Neural progenitor cell (in vitro differentiated cells): ENCODE measurements at regions not wholly inside any gene's neighbourhood (a gene's known extent, or its start where the extent isn't known, plus 50 kb on each side); places are given as distances from the start of the nearest gene placed in this dataset.

Experiments used
- DNase-seq: peaks from one replicate; pipeline ENCODE4 v3.0.0-alpha.2; 2016; ENCODE audit warnings: low spot score
- H2AFZ ChIP-seq: fragments of 200-600 bp; sonication (generic); replicated peaks from 2 replicates; pipeline ENCODE4 v1.6.1; 2016; ENCODE audit warnings: antibody characterized with exemption
- H3F3A ChIP-seq: fragments of 200-600 bp; sonication (generic); 2 replicates; pipeline ENCODE4 v1.6.1; 2016; ENCODE audit warnings: antibody characterized with exemption, low read depth
- H3K27ac ChIP-seq: fragments of 200-600 bp; sonication (generic); 2 replicates; pipeline ENCODE4 v1.5.1; 2016; ENCODE audit warnings: mild to moderate bottlenecking
- H3K27me3 ChIP-seq: fragments of 200-600 bp; sonication (generic); 2 replicates; pipeline ENCODE4 v1.6.1; 2016; ENCODE audit warnings: mild to moderate bottlenecking, moderate library complexity
- H3K36me3 ChIP-seq: fragments of 200-600 bp; sonication (generic); 2 replicates; pipeline ENCODE4 v1.5.1; 2016
- H3K4me1 ChIP-seq: fragments of 200-600 bp; sonication (generic); 2 replicates; pipeline ENCODE4 v1.6.1; 2016; ENCODE audit warnings: mixed run types
- H3K4me2 ChIP-seq: fragments of 200-600 bp; sonication (generic); 2 replicates; pipeline ENCODE4 v1.6.1; 2016
- H3K4me3 ChIP-seq: fragments of 200-600 bp; sonication (generic); 2 replicates; pipeline ENCODE4 v1.5.1; 2016
- H3K79me2 ChIP-seq: fragments of 200-600 bp; sonication (generic); 2 replicates; pipeline ENCODE4 v1.6.1; 2016; ENCODE audit warnings: low read depth
- H3K9ac ChIP-seq: fragments of 200-600 bp; sonication (generic); 2 replicates; pipeline ENCODE4 v1.6.1; 2016
- H3K9me3 ChIP-seq: fragments of 200-600 bp; sonication (generic); 2 replicates; pipeline ENCODE4 v1.5.1; 2016; ENCODE audit warnings: low read depth
- H4K20me1 ChIP-seq: fragments of 200-600 bp; sonication (generic); 2 replicates; pipeline ENCODE4 v1.6.1; 2016; ENCODE audit warnings: low read depth
- H3K27ac Mint-ChIP-seq: 3 replicates; pipeline ENCODE4 v1.8.0; 2021; ENCODE audit warnings: mixed read lengths
- H3K27me3 Mint-ChIP-seq: 2 replicates; pipeline ENCODE4 v1.8.0; 2022; ENCODE audit warnings: low read depth, mild to moderate bottlenecking, inconsistent platforms, moderate library complexity, mixed read lengths; ENCODE audit not compliant: insufficient read depth
- H3K36me3 Mint-ChIP-seq: 3 replicates; pipeline ENCODE4 v1.8.0; 2021; ENCODE audit warnings: mixed read lengths
- H3K4me1 Mint-ChIP-seq: 3 replicates; pipeline ENCODE4 v1.8.0; 2021; ENCODE audit warnings: mixed read lengths
- H3K4me3 Mint-ChIP-seq: 3 replicates; pipeline ENCODE4 v1.8.0; 2021; ENCODE audit warnings: mild to moderate bottlenecking, moderate library complexity, mixed read lengths
- H3K9me3 Mint-ChIP-seq: 3 replicates; pipeline ENCODE4 v1.8.0; 2020; ENCODE audit warnings: mixed read lengths
- CTCF ChIP-seq: fragments of 200-600 bp; sonication (generic); IDR thresholded peaks from 2 replicates; pipeline ENCODE4 v1.5.1; 2017; ENCODE audit warnings: antibody characterized with exemption, mild to moderate bottlenecking
- EZH2 ChIP-seq: fragments of 200-600 bp; sonication (generic); IDR thresholded peaks from 2 replicates; pipeline ENCODE4 v1.6.1; 2017; ENCODE audit warnings: antibody characterized with exemption, mild to moderate bottlenecking, moderate library complexity
- EZH2phosphoT487 ChIP-seq: fragments of 200-600 bp; sonication (generic); IDR thresholded peaks from 2 replicates; pipeline ENCODE4 v1.6.1; 2017; ENCODE audit warnings: antibody characterized with exemption

DNA sequence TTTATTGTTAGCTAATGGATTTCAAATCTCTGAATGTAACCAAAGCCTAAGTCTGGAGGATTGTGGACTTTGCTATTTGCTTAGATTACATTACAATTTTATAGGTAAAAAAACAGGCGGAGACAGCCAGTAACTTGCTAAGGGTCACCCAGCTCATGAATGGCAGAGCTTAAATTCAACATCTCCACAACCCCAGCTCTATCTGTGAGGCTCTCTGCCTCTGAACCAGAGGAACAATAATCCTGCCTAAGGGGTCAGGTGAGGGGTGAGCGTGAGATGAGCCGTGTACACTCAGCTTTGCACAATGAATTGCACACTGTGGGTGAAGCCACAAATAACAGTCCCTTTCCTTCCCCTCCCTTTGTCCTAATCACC is 69.8 kb upstream of the SPATA12 start:
- Histone ChIP-seq H2AFZ (no peak overlapping the region), H3K27me3 (peaks cover 13% of the 10 kb centered on the region), H4K20me1 (no peaks in the 10 kb centered on the region), H3F3A (no peaks in the 10 kb centered on the region), H3K36me3 (no peaks in the 10 kb centered on the region), H3K9me3 (no peaks in the 10 kb centered on the region), H3K4me1 (no peaks in the 10 kb centered on the region), H3K9ac (no peak overlapping the region), H3K4me3 (no peak overlapping the region), H3K79me2 (no peaks in the 10 kb centered on the region), H3K27ac (no peak overlapping the region), H3K4me2 (no peak overlapping the region)
- TF ChIP-seq EZH2phosphoT487 (no peak), EZH2 (no peak), CTCF (no peak)
- peaks cover 25% of the 10 kb centered on the region for H3K4me1 Mint-ChIP-seq
- DNase-seq, result no peak
- no peaks in the 10 kb centered on the region for H3K36me3 Mint-ChIP-seq
- H3K27ac Mint-ChIP-seq, result peak overlapping the region; percentile 18
- no peak overlapping the region for H3K4me3 Mint-ChIP-seq
- no peaks in the 10 kb centered on the region for H3K9me3 Mint-ChIP-seq
- peaks cover 8% of the 10 kb centered on the region for H3K27me3 Mint-ChIP-seq

- H3K9me3 Mint-ChIP-seq, result no peaks in the 10 kb centered on the region
- Histone ChIP-seq H3K4me3 (no peak overlapping the region), H3K9me3 (no peaks in the 10 kb centered on the region), H3K79me2 (no peaks in the 10 kb centered on the region), H3K4me1 (no peaks in the 10 kb centered on the region), H3K4me2 (no peak overlapping the region), H3K36me3 (no peaks in the 10 kb centered on the region), H3K9ac (no peak overlapping the region), H4K20me1 (no peaks in the 10 kb centered on the region), H3F3A (no peaks in the 10 kb centered on the region), H3K27ac (no peak overlapping the region), H3K27me3 (peaks cover 13% of the 10 kb centered on the region), H2AFZ (no peak overlapping the region)
- TF ChIP-seq EZH2phosphoT487, result no peak
- no peak for TF ChIP-seq CTCF
- no peak for TF ChIP-seq EZH2
- DNase-seq, result no peak
- no peak overlapping the region for H3K27ac Mint-ChIP-seq
- peaks cover 8% of the 10 kb centered on the region for H3K27me3 Mint-ChIP-seq
- no peak overlapping the region for H3K4me3 Mint-ChIP-seq
- no peaks in the 10 kb centered on the region for H3K36me3 Mint-ChIP-seq
- H3K4me1 Mint-ChIP-seq, result peaks cover 21% of the 10 kb centered on the region
Measured at GRCh38 chr3:56989977-56990640, 70.4 kb upstream of the SPATA12 start.

GRCh38 chr3:56989169-56989976 is 71.1 kb upstream of the SPATA12 start:
- Histone ChIP-seq H3K9me3 (no peaks in the 10 kb centered on the region), H3K36me3 (no peaks in the 10 kb centered on the region), H3K4me3 (no peak overlapping the region), H4K20me1 (no peaks in the 10 kb centered on the region), H3K27me3 (peaks cover 13% of the 10 kb centered on the region), H3K79me2 (no peaks in the 10 kb centered on the region), H3K4me2 (peak overlapping the region; percentile 32), H2AFZ (peak overlapping the region; percentile 8), H3K4me1 (no peaks in the 10 kb centered on the region), H3K9ac (no peak overlapping the region), H3K27ac (no peak overlapping the region), H3F3A (no peaks in the 10 kb centered on the region)
- H3K4me3 Mint-ChIP-seq, result no peak overlapping the region
- peaks cover 21% of the 10 kb centered on the region for H3K4me1 Mint-ChIP-seq
- TF ChIP-seq EZH2phosphoT487 (no peak), EZH2 (no peak), CTCF (no peak)
- H3K9me3 Mint-ChIP-seq, result no peaks in the 10 kb centered on the region
- peaks cover 8% of the 10 kb centered on the region for H3K27me3 Mint-ChIP-seq
- H3K36me3 Mint-ChIP-seq, result no peaks in the 10 kb centered on the region
- H3K27ac Mint-ChIP-seq, result no peak overlapping the region
- no peak for DNase-seq
